Fibroblast of mammary gland (primary cell): ENCODE measurements at regions not wholly inside any gene's neighbourhood (a gene's known extent, or its start where the extent isn't known, plus 50 kb on each side); places are given as distances from the start of the nearest gene placed in this dataset.

Source experiments
- DNase-seq: peaks from one replicate; pipeline ENCODE4 v3.0.0-alpha.2; 2010; ENCODE audit warnings: low read depth
- H3K4me3 ChIP-seq: 2 replicates; pipeline ENCODE4 v1.5.1; 2011; ENCODE audit warnings: low read depth, mild to moderate bottlenecking, low read length, moderate library complexity; ENCODE audit not compliant: control insufficient read depth
- CTCF ChIP-seq: conservative IDR thresholded peaks from 2 replicates; pipeline ENCODE4 v1.5.1; 2011; ENCODE audit warnings: low read depth, low read length, inconsistent platforms; ENCODE audit not compliant: control insufficient read depth, insufficient read depth

- DNase-seq = no peak
- TF ChIP-seq CTCF = no peak
- H3K4me3 ChIP-seq = no peak overlapping the region
Measured at GRCh38 chr5:60349891-60350415, 350.0 kb downstream of the DEPDC1B start.

DNA sequence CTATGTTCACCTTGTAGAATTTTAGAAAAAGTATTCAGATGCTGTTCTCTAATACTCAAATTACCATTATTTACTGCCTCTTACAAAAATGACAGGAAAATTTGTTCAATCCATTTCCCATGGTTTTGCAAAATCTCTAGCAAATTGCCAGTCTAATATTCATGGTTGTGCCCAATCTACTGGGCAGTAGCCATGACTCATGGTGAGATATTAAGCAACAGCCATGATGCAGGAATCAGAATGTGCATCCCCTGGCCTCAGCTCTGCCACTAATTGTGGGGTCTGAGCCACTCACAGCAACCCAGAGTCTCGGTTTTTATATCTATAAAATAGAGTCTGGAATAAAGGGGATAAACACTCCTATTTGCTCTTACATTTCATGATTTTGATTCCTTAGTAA lies 353.6 kb downstream of the DEPDC1B start:
- TF ChIP-seq CTCF = no peak
- DNase-seq = peak; percentile 23
- no peak overlapping the region for H3K4me3 ChIP-seq

DNA sequence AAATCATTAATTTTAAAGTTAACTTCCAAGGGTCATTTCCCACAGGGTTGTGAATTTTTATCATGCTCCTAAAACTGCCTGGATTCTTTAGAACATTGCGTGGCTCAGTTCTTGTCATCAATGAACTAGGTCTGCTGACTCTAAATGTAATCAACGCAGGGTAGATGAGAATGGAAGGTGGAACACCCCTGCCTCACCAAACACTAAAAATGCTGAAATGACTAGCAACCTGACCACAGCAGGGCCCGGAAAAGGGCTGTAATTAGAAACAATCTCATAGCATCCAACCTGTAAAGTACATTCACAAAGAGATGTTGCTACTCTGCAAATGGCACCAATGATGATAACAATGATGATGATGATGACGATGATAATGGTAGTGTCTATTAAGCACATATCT lies 356.9 kb downstream of the DEPDC1B start:
- DNase-seq = no peak
- no peak for TF ChIP-seq CTCF
- no peak overlapping the region for H3K4me3 ChIP-seq

GRCh38 chr5:60340965-60341471 lies 358.9 kb downstream of the DEPDC1B start:
- H3K4me3 ChIP-seq = no peak overlapping the region
- no peak for TF ChIP-seq CTCF
- peak; percentile 41 for DNase-seq

GRCh38 chr5:60340326-60340725 lies 359.6 kb downstream of the DEPDC1B start:
- no peak overlapping the region for H3K4me3 ChIP-seq
- no peak for TF ChIP-seq CTCF
- DNase-seq = no peak

GRCh38 chr5:60339691-60340201 lies 360.2 kb downstream of the DEPDC1B start:
- peak; percentile 71 for DNase-seq
- no peak overlapping the region for H3K4me3 ChIP-seq
- TF ChIP-seq CTCF = no peak

- no peak for DNase-seq
- no peak overlapping the region for H3K4me3 ChIP-seq
- TF ChIP-seq CTCF = no peak
Measured at GRCh38 chr5:60338846-60339245, 361.1 kb downstream of the DEPDC1B start.
